ENCODE measurements at regions not wholly inside any gene's neighbourhood (a gene's known extent, or its start where the extent isn't known, plus 50 kb on each side); places are given as distances from the start of the nearest gene placed in this dataset.

DNA sequence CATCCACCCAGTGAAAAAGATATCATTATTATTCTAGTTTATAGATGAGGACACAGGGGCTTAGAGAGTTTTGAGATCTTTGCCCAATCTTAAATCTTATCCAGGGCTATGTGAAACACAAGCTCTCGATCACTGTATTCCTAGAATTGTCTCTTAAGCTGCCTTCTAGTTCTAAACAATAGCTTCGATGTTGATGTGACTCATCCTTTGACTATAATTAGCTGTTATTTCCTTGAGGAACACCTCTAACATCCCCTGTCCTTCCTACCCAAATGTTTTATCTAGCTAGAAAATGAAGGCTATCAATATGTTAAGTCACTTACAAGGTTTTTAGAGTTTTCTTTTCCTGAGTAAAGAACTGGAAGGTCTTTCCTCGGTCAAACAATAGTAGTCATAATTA is 83.1 kb upstream of the STAC start:
- H2AFZ ChIP-seq (ENCODE audit: low read length): no peak overlapping the region
- no peak overlapping the region for H3K4me3 ChIP-seq (ENCODE audit: low read length, poor library complexity, severe bottlenecking)
- H3K79me2 ChIP-seq (ENCODE audit: insufficient read depth, low read length): no peaks in the 10 kb centered on the region
- TF ChIP-seq, protein P1, sequence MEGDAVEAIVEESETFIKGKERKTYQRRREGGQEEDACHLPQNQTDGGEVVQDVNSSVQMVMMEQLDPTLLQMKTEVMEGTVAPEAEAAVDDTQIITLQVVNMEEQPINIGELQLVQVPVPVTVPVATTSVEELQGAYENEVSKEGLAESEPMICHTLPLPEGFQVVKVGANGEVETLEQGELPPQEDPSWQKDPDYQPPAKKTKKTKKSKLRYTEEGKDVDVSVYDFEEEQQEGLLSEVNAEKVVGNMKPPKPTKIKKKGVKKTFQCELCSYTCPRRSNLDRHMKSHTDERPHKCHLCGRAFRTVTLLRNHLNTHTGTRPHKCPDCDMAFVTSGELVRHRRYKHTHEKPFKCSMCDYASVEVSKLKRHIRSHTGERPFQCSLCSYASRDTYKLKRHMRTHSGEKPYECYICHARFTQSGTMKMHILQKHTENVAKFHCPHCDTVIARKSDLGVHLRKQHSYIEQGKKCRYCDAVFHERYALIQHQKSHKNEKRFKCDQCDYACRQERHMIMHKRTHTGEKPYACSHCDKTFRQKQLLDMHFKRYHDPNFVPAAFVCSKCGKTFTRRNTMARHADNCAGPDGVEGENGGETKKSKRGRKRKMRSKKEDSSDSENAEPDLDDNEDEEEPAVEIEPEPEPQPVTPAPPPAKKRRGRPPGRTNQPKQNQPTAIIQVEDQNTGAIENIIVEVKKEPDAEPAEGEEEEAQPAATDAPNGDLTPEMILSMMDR (conservative IDR thresholded peaks at IDR 0.05; ENCODE audit: low read length): no peak
- no peak for TF ChIP-seq EZH2phosphoT487 (IDR thresholded peaks at IDR 0.05; ENCODE audit: borderline replicate concordance)
- no peaks in the 10 kb centered on the region for H3F3A ChIP-seq (ENCODE audit: low read depth)
- no peak overlapping the region for H3K9ac ChIP-seq (ENCODE audit: low read depth, low read length, poor library complexity, severe bottlenecking)
- no peaks in the 10 kb centered on the region for H3K9me2 ChIP-seq (replicated peaks; ENCODE audit: low read depth, low read length)
- H3K9me3 ChIP-seq (ENCODE audit: insufficient read depth, low read depth, low read length): no peaks in the 10 kb centered on the region
- peaks cover 3% of the 10 kb centered on the region for H3K4me1 ChIP-seq (ENCODE audit: insufficient read depth, low read length, poor library complexity, severe bottlenecking)
- no peaks in the 10 kb centered on the region for H3K27me3 ChIP-seq (ENCODE audit: insufficient read depth, low read length, poor library complexity, severe bottlenecking)
- no peak overlapping the region for H3K4me2 ChIP-seq (ENCODE audit: low read depth, low read length, poor library complexity, severe bottlenecking)
- no peaks in the 10 kb centered on the region for H4K20me1 ChIP-seq (ENCODE audit: insufficient read depth, low read length, poor library complexity, severe bottlenecking)
- no peaks in the 10 kb centered on the region for H3K36me3 ChIP-seq (ENCODE audit: insufficient read depth, low read length)

DNA sequence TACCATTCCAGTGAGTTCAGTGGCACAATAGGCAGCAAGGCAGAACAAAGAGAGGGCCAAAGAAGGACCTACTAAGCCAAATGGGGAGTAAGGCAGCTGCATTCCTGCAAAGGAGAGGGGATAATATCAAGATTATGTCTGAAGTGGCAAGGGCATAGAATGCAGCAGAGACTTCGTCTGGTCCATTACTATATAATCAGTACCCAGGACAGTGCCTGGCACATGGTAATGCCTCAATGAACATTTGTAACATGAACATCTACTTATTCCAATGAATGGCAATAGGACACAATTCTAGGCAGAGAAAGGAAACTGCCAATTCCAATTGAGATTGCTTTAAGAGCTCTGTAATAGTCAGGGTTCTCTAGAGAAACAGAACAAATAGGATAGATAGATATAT is 82.1 kb upstream of the STAC start:
- no peaks in the 10 kb centered on the region for H3K9me3 ChIP-seq (ENCODE audit: insufficient read depth, low read depth, low read length)
- no peaks in the 10 kb centered on the region for H4K20me1 ChIP-seq (ENCODE audit: insufficient read depth, low read length, poor library complexity, severe bottlenecking)
- H3K9me2 ChIP-seq (replicated peaks; ENCODE audit: low read depth, low read length): no peaks in the 10 kb centered on the region
- H3K36me3 ChIP-seq (ENCODE audit: insufficient read depth, low read length): no peaks in the 10 kb centered on the region
- no peaks in the 10 kb centered on the region for H3K79me2 ChIP-seq (ENCODE audit: insufficient read depth, low read length)
- H3K4me3 ChIP-seq (ENCODE audit: low read length, poor library complexity, severe bottlenecking): no peak overlapping the region
- H3F3A ChIP-seq (ENCODE audit: low read depth): no peaks in the 10 kb centered on the region
- no peak overlapping the region for H3K4me2 ChIP-seq (ENCODE audit: low read depth, low read length, poor library complexity, severe bottlenecking)
- H3K27me3 ChIP-seq (ENCODE audit: insufficient read depth, low read length, poor library complexity, severe bottlenecking): no peaks in the 10 kb centered on the region
- peaks cover 3% of the 10 kb centered on the region for H3K4me1 ChIP-seq (ENCODE audit: insufficient read depth, low read length, poor library complexity, severe bottlenecking)
- H3K9ac ChIP-seq (ENCODE audit: low read depth, low read length, poor library complexity, severe bottlenecking): no peak overlapping the region
- TF ChIP-seq, protein P1 (conservative IDR thresholded peaks at IDR 0.05; ENCODE audit: low read length): no peak
- no peak for TF ChIP-seq EZH2phosphoT487 (IDR thresholded peaks at IDR 0.05; ENCODE audit: borderline replicate concordance)
- no peak overlapping the region for H2AFZ ChIP-seq (ENCODE audit: low read length)

DNA sequence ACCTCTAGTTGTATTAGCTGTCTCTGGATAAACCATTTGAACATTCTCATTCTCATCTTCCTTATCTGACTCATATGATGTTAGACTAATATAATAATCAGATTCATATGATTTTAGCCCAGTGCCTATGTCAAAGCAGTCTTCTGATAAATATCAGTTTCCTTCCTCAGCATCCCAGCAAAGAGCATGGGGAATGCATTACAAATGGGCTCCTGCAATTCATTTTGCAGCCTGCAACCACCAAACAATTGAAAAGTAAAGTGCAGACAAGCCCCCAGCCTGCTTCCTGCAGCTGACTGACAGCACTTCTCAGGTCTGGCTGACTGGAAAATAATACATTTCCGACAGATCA is 78.2 kb upstream of the STAC start:
- Histone ChIP-seq H3K9ac (ENCODE audit: low read depth, low read length, poor library complexity, severe bottlenecking) (no peak overlapping the region), H3K4me2 (ENCODE audit: low read depth, low read length, poor library complexity, severe bottlenecking) (no peak overlapping the region), H3K9me2 (replicated peaks; ENCODE audit: low read depth, low read length) (no peaks in the 10 kb centered on the region), H3K4me1 (ENCODE audit: insufficient read depth, low read length, poor library complexity, severe bottlenecking) (peaks cover 3% of the 10 kb centered on the region), H4K20me1 (ENCODE audit: insufficient read depth, low read length, poor library complexity, severe bottlenecking) (no peaks in the 10 kb centered on the region), H3K36me3 (ENCODE audit: insufficient read depth, low read length) (no peaks in the 10 kb centered on the region), H3K4me3 (ENCODE audit: low read length, poor library complexity, severe bottlenecking) (no peak overlapping the region), H3K79me2 (ENCODE audit: insufficient read depth, low read length) (no peaks in the 10 kb centered on the region), H2AFZ (ENCODE audit: low read length) (no peak overlapping the region), H3K27me3 (ENCODE audit: insufficient read depth, low read length, poor library complexity, severe bottlenecking) (no peaks in the 10 kb centered on the region), H3K9me3 (ENCODE audit: insufficient read depth, low read depth, low read length) (no peaks in the 10 kb centered on the region), H3F3A (ENCODE audit: low read depth) (no peaks in the 10 kb centered on the region)
- no peak for TF ChIP-seq EZH2phosphoT487 (IDR thresholded peaks at IDR 0.05; ENCODE audit: borderline replicate concordance)
- TF ChIP-seq, protein P1 (conservative IDR thresholded peaks at IDR 0.05; ENCODE audit: low read length): no peak
